Stomach (tissue), 8 donors: ENCODE measurements at regions not wholly inside any gene's neighbourhood (a gene's known extent, or its start where the extent isn't known, plus 50 kb on each side); places are given as distances from the start of the nearest gene placed in this dataset.

Experiments used
- DNase-seq, 2 donors: peaks; one replicate each; pipeline versions ENCODE4 v3.0.0 to v3.0.0-alpha.2; 2013 to 2019
- H3K27ac ChIP-seq, 5 donors: fragments of 200-600 bp in 4 of 5; sonication (generic) in 4 of 5; one replicate each; pipeline ENCODE4 v1.5.1; 2013 to 2019; ENCODE audit warnings: mild to moderate bottlenecking in 1 of 5, moderate library complexity in 1 of 5
- H3K27me3 ChIP-seq, 3 donors: fragments of 200-600 bp; sonication (generic); one replicate each; pipeline ENCODE4 v1.5.1; 2017 to 2019; ENCODE audit warnings: mixed run types in 1 of 3
- H3K36me3 ChIP-seq, 4 donors: fragments of 200-600 bp; sonication (generic); 1 replicate in 3 of 4; 2 replicates in 1 of 4; pipeline ENCODE4 v1.5.1; 2016 to 2019
- H3K4me1 ChIP-seq, 4 donors: fragments of 200-600 bp; sonication (generic); one replicate each; pipeline ENCODE4 v1.5.1; 2016 to 2019
- H3K4me3 ChIP-seq, 4 donors: fragments of 200-600 bp; sonication (generic) in 3 of 4; one replicate each; pipeline ENCODE4 v1.5.1; 2016 to 2019; ENCODE audit warnings: mild to moderate bottlenecking in 1 of 4
- H3K9me3 ChIP-seq, 4 donors: fragments of 200-600 bp; sonication (generic); one replicate each; pipeline ENCODE4 v1.5.1; 2016 to 2019
- EP300 ChIP-seq: sonication (generic); formaldehyde crosslinking; IDR thresholded peaks from one replicate; pipeline ENCODE4 v1.6.1; 2017; ENCODE audit warnings: antibody characterized with exemption
- POLR2A ChIP-seq, 4 donors: fragments of 450-650 bp; IDR thresholded peaks; one replicate each; pipeline ENCODE4 v1.6.1; 2016; ENCODE audit warnings: antibody characterized with exemption in 4 of 4, control low read depth in 2 of 4, mild to moderate bottlenecking in 1 of 4, moderate library complexity in 1 of 4
- POLR2AphosphoS5 ChIP-seq, 3 donors: sonication (generic); formaldehyde crosslinking; IDR thresholded peaks; one replicate each; pipeline ENCODE4 v1.6.1; 2016; ENCODE audit warnings: antibody characterized with exemption in 3 of 3
- WGBS, 5 donors: extraction: QIAGEN DNeasy Blood & Tissue Kit in 3 of 5; methylation state at CpG; one replicate each; pipeline versions ENCODE4 v1.1.5 to v1.1.7; 2013 to 2018; 5-methylcytosine and 5-hydroxymethylcytosine counted together
- intact Hi-C: fragments of 100-400 bp; cut with DNase I; formaldehyde crosslinking; loops from one replicate; pipeline ENCODE4 v1.15.1; 2023; ENCODE audit warnings: low total_unique reads
- TF ChIP-seq, protein P1 (sequence below), 7 experiments: fragments of 450-650 bp in 4 of 7; fragments of 200-600 bp in 3 of 7; sonication (generic) in 3 of 7; IDR thresholded peaks; one replicate each; pipeline ENCODE4 v1.5.1; 2016 to 2019; ENCODE audit warnings: antibody characterized with exemption in 7 of 7, control low read depth in 2 of 7, mild to moderate bottlenecking in 1 of 7
- donor health status: healthy with polysubstance abuse.
- donor health status: Bipolar disorder and iron deficiency.
- donor health status: healthy.

DNA sequence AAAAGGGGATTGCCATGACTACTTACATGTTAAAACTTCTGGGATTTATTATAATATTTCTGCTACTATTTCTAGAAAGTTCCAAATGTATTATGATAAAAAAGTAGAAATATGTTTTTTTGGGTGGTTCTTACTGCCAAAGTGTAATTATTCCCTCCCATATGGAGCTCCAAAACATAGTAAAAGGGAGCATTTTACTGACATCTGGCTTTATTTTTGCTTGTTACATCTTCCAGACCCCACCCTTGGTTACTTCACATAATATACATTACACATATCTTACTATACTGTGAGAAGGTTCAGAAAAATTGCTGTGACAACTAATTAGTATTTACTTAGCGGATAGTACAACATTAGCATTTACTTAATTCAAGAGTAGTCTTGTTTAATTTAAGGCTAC, 205.1 kb upstream of the TLL1 start:
- DNase-seq, result no peak
- TF ChIP-seq POLR2AphosphoS5 (IDR thresholded peaks at IDR 0.05) (no peak), EP300 (no peak), POLR2A (IDR thresholded peaks at IDR 0.05) (no peak)
- TF ChIP-seq, protein P1, sequence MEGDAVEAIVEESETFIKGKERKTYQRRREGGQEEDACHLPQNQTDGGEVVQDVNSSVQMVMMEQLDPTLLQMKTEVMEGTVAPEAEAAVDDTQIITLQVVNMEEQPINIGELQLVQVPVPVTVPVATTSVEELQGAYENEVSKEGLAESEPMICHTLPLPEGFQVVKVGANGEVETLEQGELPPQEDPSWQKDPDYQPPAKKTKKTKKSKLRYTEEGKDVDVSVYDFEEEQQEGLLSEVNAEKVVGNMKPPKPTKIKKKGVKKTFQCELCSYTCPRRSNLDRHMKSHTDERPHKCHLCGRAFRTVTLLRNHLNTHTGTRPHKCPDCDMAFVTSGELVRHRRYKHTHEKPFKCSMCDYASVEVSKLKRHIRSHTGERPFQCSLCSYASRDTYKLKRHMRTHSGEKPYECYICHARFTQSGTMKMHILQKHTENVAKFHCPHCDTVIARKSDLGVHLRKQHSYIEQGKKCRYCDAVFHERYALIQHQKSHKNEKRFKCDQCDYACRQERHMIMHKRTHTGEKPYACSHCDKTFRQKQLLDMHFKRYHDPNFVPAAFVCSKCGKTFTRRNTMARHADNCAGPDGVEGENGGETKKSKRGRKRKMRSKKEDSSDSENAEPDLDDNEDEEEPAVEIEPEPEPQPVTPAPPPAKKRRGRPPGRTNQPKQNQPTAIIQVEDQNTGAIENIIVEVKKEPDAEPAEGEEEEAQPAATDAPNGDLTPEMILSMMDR (IDR thresholded peaks at IDR 0.05), result no peak
- WGBS, 5 donors, result 92 to 98% (median 96%) methylated on average over 1 of the region's 1 CpG
- H3K9me3 ChIP-seq, result no peaks in the 10 kb centered on the region
- H3K27ac ChIP-seq, result no peak overlapping the region
- H3K4me1 ChIP-seq, result no peaks in the 10 kb centered on the region
- H3K36me3 ChIP-seq, result no peaks in the 10 kb centered on the region
- intact Hi-C loops, result no loop called here
- H3K4me3 ChIP-seq, result no peak overlapping the region
- no peaks in the 10 kb centered on the region for H3K27me3 ChIP-seq

DNA sequence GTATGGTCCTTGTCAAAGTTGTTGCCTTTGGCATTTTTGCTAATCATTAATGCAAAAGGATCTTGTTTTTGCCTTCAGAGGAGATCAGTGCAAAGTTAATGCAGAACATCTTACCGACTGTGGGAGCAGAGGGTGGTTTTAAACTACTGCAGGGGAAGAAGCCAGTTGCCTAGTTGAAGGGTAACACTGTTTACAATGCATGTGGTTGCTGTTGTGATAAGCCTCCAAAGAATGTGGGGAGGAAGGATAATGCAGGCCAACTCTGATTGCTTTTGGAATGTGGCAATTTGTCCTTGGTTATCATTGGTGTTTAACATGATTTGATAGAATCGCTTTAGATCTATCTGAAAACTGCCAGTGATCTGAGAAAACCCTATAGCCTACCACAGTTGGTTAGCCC, 204.3 kb upstream of the TLL1 start:
- Histone ChIP-seq H3K4me3 (no peak overlapping the region), H3K4me1 (no peaks in the 10 kb centered on the region), H3K9me3 (no peaks in the 10 kb centered on the region), H3K27ac (no peak overlapping the region), H3K27me3 (no peaks in the 10 kb centered on the region), H3K36me3 (no peaks in the 10 kb centered on the region)
- peak in 1 of 2 donors; percentile 14 for DNase-seq
- 30 to 49% (median 38%) methylated on average over 2 of the region's 2 CpGs for WGBS, 5 donors
- TF ChIP-seq EP300, result no peak
- TF ChIP-seq POLR2A (IDR thresholded peaks at IDR 0.05), result no peak
- TF ChIP-seq POLR2AphosphoS5 (IDR thresholded peaks at IDR 0.05), result no peak
- TF ChIP-seq, protein P1 (IDR thresholded peaks at IDR 0.05), result no peak
- intact Hi-C loops, result no loop called here

DNA sequence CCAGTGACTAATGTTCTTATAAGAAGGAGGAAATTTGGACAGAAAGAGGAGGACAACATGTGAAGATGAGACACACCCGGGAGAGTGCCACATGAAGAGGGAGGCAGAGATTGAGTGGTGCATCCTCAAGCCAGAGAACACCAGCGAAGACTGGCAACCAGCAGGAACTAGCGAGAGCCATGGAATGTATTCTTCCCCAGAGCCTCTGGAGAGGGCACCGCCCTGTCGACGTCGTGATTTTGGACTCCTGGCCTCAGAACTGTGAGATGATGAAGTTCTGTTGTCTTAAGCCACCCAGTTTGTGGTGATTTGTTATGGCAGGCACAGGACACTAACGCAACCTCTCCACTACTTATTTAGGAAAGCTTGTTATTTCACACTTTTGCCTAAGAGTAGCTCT, 196.0 kb upstream of the TLL1 start:
- no peaks in the 10 kb centered on the region for H3K4me1 ChIP-seq
- H3K27ac ChIP-seq, result no peak overlapping the region
- WGBS, 5 donors, result 81 to 90% (median 88%) methylated on average over 8 of the region's 8 CpGs
- H3K36me3 ChIP-seq, result no peaks in the 10 kb centered on the region
- no peak overlapping the region for H3K4me3 ChIP-seq
- DNase-seq, result no peak
- TF ChIP-seq POLR2A (IDR thresholded peaks at IDR 0.05) (no peak), EP300 (no peak), POLR2AphosphoS5 (IDR thresholded peaks at IDR 0.05) (no peak)
- TF ChIP-seq, protein P1 (IDR thresholded peaks at IDR 0.05), result no peak
- no peaks in the 10 kb centered on the region for H3K9me3 ChIP-seq
- intact Hi-C loops, result no loop called here
- H3K27me3 ChIP-seq, result no peaks in the 10 kb centered on the region

DNA sequence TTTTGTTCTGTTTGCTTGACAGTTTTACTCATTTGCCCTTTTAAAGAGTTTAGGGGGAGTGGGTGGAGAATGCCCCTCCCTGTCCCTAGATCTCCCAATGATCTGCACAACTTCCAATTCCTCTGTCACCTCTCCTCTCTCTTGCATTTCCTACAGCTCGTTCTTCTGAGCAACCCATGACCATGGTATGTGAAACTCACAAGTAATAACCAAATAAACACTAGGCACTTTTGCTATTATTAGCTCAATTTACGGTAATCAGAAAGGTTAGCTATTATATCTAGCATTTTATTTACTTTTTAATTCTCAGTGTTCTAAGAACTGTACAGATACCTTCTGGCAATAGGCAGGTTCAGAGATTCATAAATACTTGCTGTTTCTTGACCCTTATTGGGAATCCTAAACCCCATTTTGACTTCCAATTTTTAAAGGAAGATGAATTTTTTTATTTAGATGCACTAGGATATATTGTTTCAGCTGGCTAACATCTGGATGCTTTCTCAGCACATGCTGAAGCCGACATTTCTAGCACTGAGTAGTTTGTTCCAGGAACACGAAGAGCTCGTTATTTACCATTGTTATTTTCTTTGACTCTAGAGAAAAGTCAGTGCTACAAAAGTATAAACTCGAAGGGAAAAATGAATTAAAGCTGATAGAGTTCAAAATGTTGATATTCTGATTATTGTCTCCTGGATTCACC, 194.7 kb upstream of the TLL1 start:
- H3K36me3 ChIP-seq, result no peaks in the 10 kb centered on the region
- H3K9me3 ChIP-seq, result no peaks in the 10 kb centered on the region
- intact Hi-C loops, result no loop called here
- WGBS, 5 donors, result 53 to 60% (median 57%) methylated on average over 6 of the region's 6 CpGs
- no peaks in the 10 kb centered on the region for H3K4me1 ChIP-seq
- peak in 1 of 2 donors; percentile 48 for DNase-seq
- H3K4me3 ChIP-seq, result no peak overlapping the region
- H3K27ac ChIP-seq, result no peak overlapping the region
- no peak for TF ChIP-seq POLR2AphosphoS5 (IDR thresholded peaks at IDR 0.05)
- no peak for TF ChIP-seq EP300
- TF ChIP-seq POLR2A (IDR thresholded peaks at IDR 0.05), result no peak
- TF ChIP-seq, protein P1 (IDR thresholded peaks at IDR 0.05), result no peak
- no peaks in the 10 kb centered on the region for H3K27me3 ChIP-seq
